ENCODE measurements at regions not wholly inside any gene's neighbourhood (a gene's known extent, or its start where the extent isn't known, plus 50 kb on each side); places are given as distances from the start of the nearest gene placed in this dataset.

DNA sequence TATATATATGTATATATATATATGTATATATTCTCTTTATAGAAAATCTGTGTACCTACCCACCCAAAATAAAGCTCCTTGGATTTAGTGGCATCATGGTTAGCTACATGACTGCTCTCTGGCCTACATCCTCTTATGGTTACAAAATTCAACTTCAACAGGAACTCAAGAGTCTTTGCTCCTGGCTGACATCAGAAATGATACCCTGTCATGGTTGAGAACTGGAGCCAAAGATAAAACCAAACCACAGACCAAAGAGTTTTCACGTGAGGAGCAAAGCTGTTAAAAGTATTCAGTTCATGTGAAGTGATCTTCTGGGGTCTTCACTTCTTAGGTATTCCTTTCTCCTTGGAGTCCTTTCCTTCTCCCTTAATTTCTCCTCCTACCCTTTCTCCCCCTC, 476.3 kb downstream of the SOX11 start:
- no peak overlapping the region for H3K27ac Mint-ChIP-seq
- Histone ChIP-seq H3K4me1 (ENCODE audit: insufficient read depth, low read length) (no peaks in the 10 kb centered on the region), H2AK5ac (ENCODE audit: insufficient read length, low read length) (no peak overlapping the region), H3K56ac (ENCODE audit: insufficient read length, low read depth, low read length) (no peak overlapping the region), H3K27me3 (ENCODE audit: insufficient read depth, low read length) (no peaks in the 10 kb centered on the region), H3K23me2 (ENCODE audit: insufficient read length, low read depth, low read length, poor library complexity, severe bottlenecking) (no peaks in the 10 kb centered on the region), H3K9me3 (ENCODE audit: control insufficient read depth, low read depth, low read length) (no peaks in the 10 kb centered on the region), H3K79me2 (ENCODE audit: insufficient read depth, low read length) (no peaks in the 10 kb centered on the region), H3K18ac (ENCODE audit: insufficient read length, low read depth, low read length) (no peak overlapping the region), H3K79me1 (ENCODE audit: insufficient read depth, low read depth, low read length, poor library complexity, severe bottlenecking) (no peaks in the 10 kb centered on the region), H2AFZ (ENCODE audit: low read length) (no peak overlapping the region), H2BK20ac (ENCODE audit: low read depth, low read length, poor library complexity, severe bottlenecking) (no peak overlapping the region), H2BK12ac (ENCODE audit: insufficient read length, low read depth, low read length) (no peak overlapping the region), H3T11ph (ENCODE audit: low read length) (no peak overlapping the region), H3K4ac (ENCODE audit: low read depth, low read length) (no peak overlapping the region), H4K91ac (ENCODE audit: insufficient read length, low read depth, low read length) (no peak overlapping the region), H4K5ac (ENCODE audit: insufficient read length, low read depth, low read length) (no peak overlapping the region), H3K14ac (ENCODE audit: insufficient read depth, low read length) (no peak overlapping the region), H2BK5ac (ENCODE audit: insufficient read length, low read length) (no peak overlapping the region), H2BK15ac (ENCODE audit: low read depth, low read length) (no peak overlapping the region), H4K20me1 (ENCODE audit: control insufficient read depth, insufficient read depth, insufficient read length) (no peaks in the 10 kb centered on the region), H2BK120ac (ENCODE audit: low read depth, low read length, poor library complexity, severe bottlenecking) (no peak overlapping the region), H3K9ac (ENCODE audit: extremely low read depth, insufficient read length, low read length) (no peak overlapping the region), H4K8ac (replicated peaks; ENCODE audit: insufficient read length, low read depth, low read length) (no peak overlapping the region), H3K23ac (ENCODE audit: insufficient read length, low read depth, low read length) (no peak overlapping the region), H3K4me2 (ENCODE audit: insufficient read depth, insufficient read length, low read length) (no peak overlapping the region), H3K27ac (ENCODE audit: insufficient read length, low read depth, low read length) (no peak overlapping the region)
- peaks cover 6% of the 10 kb centered on the region for H3K27me3 Mint-ChIP-seq (ENCODE audit: low read depth)
- H3K4me1 Mint-ChIP-seq: peaks cover 16 to 18% of the 10 kb centered on the region in 2 experiments
- H3K9me3 Mint-ChIP-seq: peaks cover 0 to 6% of the 10 kb centered on the region in 2 experiments; a peak in 2 of 5 replicates
- TF ChIP-seq, protein P1, sequence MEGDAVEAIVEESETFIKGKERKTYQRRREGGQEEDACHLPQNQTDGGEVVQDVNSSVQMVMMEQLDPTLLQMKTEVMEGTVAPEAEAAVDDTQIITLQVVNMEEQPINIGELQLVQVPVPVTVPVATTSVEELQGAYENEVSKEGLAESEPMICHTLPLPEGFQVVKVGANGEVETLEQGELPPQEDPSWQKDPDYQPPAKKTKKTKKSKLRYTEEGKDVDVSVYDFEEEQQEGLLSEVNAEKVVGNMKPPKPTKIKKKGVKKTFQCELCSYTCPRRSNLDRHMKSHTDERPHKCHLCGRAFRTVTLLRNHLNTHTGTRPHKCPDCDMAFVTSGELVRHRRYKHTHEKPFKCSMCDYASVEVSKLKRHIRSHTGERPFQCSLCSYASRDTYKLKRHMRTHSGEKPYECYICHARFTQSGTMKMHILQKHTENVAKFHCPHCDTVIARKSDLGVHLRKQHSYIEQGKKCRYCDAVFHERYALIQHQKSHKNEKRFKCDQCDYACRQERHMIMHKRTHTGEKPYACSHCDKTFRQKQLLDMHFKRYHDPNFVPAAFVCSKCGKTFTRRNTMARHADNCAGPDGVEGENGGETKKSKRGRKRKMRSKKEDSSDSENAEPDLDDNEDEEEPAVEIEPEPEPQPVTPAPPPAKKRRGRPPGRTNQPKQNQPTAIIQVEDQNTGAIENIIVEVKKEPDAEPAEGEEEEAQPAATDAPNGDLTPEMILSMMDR (conservative IDR thresholded peaks at IDR 0.05): no peak
- H3K4me3 Mint-ChIP-seq: no peak overlapping the region
- WGBS (ENCODE audit: extremely low coverage, insufficient read length, low lambda C conversion rate): no CpG with 5 or more reads among the region's 1 CpG
- peaks cover 0 to under 1% (median 0%) of the 10 kb centered on the region in 3 experiments; a peak in 2 of 7 replicates for H3K36me3 Mint-ChIP-seq (ENCODE audit: insufficient read depth in 1 of 3, low read depth in 3 of 3)
- DNase-seq: no peak

All from H9 (cell line).